GM18502 (cell line): ENCODE measurements at regions not wholly inside any gene's neighbourhood (a gene's known extent, or its start where the extent isn't known, plus 50 kb on each side); places are given as distances from the start of the nearest gene placed in this dataset.
"Not testable (repeated sequence)": the region's sequence is repeated elsewhere in the genome, so short reads cannot be mapped to it uniquely, and the experiment has no call there.

Experiments
- ATAC-seq: cut with Tn5 transposase; IDR thresholded peaks from one replicate; pipeline ENCODE4 v1.9.1; 2021; ENCODE audit warnings: mild to moderate bottlenecking; ENCODE audit not compliant: unreplicated experiment, poor library complexity

DNA sequence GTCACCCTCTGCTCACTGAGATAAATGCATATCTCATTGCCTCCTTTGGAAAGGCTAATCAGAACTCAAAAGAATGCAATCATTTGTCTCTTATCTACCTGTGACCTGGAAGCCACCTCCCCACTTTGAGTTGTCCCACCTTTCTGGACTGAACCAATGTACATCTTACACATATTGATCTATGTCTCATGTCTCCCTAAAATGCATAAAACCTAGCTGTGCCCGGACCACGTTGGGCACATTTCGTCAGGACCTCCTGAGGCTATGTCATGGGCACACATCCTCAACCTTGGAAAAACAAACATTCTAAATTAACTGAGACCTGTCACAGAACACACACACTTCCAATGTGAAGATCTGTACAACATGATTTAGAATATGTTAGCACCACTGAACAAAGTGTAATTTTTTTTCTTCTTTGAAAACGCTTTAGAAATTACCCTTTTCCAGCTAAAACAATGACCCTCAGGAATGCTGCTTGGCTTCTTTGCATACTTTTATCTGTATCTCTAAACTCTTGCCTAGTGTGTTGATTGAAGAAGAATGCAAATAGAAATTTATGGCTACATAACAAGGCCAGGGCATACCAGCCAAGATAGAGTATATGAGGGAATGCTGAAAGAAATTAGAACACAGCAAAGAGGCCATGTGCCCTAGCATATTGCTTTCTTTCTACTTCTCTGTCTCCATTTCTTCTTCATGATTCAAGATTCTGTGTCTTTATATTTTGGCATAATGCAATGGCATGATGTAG, 84.6 kb upstream of the DST start:
- no peak for ATAC-seq

- ATAC-seq = no peak
Measured at GRCh38 chr6:56725254-56725653, 82.6 kb upstream of the DST start.

DNA sequence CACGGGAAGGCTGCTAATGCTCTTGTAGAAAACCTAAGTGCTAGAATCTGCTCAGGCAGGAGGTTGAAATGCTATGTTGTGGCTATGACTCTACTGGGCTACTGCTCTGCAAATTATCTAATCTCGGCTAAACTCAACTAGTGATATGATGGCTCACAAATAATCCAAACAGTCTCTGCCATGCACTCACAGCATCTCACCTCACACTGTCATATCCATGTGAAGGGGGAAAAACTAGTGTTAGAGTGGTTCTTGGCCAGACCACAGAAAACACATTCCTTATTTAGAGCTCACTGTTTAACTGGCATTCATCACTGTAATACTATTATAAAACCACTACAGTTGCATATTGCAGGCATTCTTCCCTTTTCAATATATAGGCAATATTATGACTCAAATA, 81.8 kb upstream of the DST start:
- ATAC-seq = no peak

- ATAC-seq = no peak
Measured at GRCh38 chr6:56720882-56721281, 78.2 kb upstream of the DST start.

GRCh38 chr6:56720202-56720601, 77.5 kb upstream of the DST start:
- ATAC-seq = not testable (repeated sequence)

- ATAC-seq = not testable (repeated sequence)
Measured at GRCh38 chr6:56719315-56720058, 76.8 kb upstream of the DST start.

GRCh38 chr6:56718236-56718635, 75.5 kb upstream of the DST start:
- ATAC-seq = no peak

- ATAC-seq = no peak
Measured at GRCh38 chr6:56716229-56716628, 73.5 kb upstream of the DST start.

- ATAC-seq = no peak
Measured at GRCh38 chr6:56715741-56716140, 73.1 kb upstream of the DST start.

DNA sequence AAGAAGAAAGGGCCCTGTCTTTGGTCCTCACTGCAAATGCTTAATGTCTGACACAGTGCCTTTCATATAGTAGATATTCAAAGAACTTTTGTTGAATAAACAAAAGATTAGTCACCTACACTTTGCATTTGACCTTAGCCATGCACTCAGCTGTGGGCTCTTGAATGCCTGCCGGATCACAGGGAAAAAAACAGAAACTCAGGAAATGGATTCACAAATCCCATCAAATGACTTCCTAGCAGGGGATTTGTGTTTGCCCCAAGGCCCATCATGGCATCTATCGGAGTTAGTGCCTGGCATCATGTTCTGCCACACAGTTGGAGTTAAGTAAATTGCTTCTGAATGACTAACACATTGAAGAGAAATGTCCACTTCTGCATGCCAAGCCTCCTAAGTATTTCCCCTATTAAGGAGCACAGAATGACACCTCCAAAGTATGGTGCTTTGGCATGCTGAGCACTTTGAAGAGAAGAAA, 72.3 kb upstream of the DST start:
- no peak for ATAC-seq

DNA sequence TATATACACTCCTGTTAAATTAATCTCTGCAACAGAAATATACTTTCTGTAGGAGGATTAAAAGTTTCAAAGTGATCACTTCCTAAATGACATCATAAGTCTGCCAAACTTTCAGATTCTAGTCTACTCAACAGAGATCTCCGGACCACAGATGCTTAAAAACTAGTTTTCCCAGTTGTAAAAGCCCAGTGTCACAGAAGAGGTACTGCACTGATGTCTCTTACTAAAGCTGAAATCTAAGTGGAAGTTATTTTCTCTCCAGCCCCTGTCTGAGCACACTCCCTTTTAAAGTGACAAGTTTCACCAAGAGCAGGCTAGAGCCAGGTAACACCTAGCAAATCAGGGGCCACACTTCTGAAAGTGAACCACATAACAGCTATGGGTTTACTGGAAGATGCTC, 71.6 kb upstream of the DST start:
- no peak for ATAC-seq

- ATAC-seq = no peak
Measured at GRCh38 chr6:56713254-56713672, 70.6 kb upstream of the DST start.

- ATAC-seq = no peak
Measured at GRCh38 chr6:56710967-56711366, 68.3 kb upstream of the DST start.

GRCh38 chr6:56709650-56710049, 67.0 kb upstream of the DST start:
- ATAC-seq = no peak

- no peak for ATAC-seq
Measured at GRCh38 chr6:56708810-56709597, 66.3 kb upstream of the DST start.

GRCh38 chr6:56706981-56707726, 64.5 kb upstream of the DST start:
- ATAC-seq = no peak

DNA sequence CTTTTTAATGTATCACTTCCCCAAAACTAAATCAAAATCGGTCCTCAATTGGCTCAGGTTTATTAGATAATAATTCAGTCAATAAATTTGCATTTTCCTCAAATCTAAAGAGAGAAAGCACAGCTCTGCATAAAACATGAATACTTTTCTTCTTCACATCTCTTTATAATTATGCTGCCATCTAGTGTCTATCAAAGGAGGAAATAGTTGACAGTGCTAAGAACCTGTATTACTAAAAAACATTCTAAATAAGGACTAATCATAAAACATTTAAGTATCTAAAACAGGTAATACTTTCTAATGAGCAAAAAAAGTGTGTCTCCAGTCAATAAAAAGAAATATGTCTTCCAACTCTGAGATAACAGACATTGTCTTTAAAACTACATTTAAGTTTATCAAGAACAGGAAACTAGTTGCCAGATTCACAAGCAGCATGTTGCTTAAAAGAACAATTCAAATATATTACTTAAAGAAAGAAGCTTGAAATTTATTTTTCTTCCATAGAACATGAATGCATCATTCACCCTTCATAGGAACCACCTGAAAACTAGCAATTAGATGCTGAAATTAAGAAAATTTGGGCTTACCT, 56.5 kb upstream of the DST start:
- ATAC-seq = no peak

- ATAC-seq = no peak
Measured at GRCh38 chr6:56695702-56696101, 53.0 kb upstream of the DST start.

- no peak for ATAC-seq
Measured at GRCh38 chr6:56694002-56694401, 51.3 kb upstream of the DST start.

DNA sequence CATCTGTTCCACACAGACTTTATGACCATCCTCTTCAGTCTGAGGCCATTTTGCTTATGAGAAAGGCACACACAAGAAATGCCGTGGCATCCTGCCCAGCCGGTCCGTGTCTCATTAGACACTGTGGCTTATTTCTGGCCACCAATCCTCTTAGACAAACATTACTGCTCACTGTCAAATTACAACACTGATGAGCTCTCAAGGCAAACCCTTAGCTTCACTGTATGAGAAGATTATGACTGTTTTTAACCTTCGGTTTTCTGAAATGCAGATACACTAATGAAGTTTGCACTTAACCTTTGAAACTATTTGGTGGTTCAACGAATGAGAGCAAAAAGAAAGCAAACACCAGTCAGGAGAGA, 50.5 kb upstream of the DST start:
- ATAC-seq = no peak
